PC-9 (cell line): ENCODE measurements at regions not wholly inside any gene's neighbourhood (a gene's known extent, or its start where the extent isn't known, plus 50 kb on each side); places are given as distances from the start of the nearest gene placed in this dataset.

Experiments
- CTCF ChIP-seq: fragments of 200-600 bp; sonication (generic); conservative IDR thresholded peaks from 2 replicates; pipeline ENCODE4 v1.6.1; 2017; ENCODE audit warnings: mixed run types, antibody characterized with exemption, mild to moderate bottlenecking, moderate library complexity
- EZH2 ChIP-seq: fragments of 200-600 bp; sonication (generic); IDR thresholded peaks from 2 replicates; pipeline ENCODE4 v1.8.0; 2017; ENCODE audit warnings: antibody characterized with exemption, low read depth

- TF ChIP-seq CTCF (no peak), EZH2 (no peak)
Measured at GRCh38 chr9:113705306-113705927, 170.7 kb upstream of the ZNF618 start.
